ENCODE measurements at regions not wholly inside any gene's neighbourhood (a gene's known extent, or its start where the extent isn't known, plus 50 kb on each side); places are given as distances from the start of the nearest gene placed in this dataset.

DNA sequence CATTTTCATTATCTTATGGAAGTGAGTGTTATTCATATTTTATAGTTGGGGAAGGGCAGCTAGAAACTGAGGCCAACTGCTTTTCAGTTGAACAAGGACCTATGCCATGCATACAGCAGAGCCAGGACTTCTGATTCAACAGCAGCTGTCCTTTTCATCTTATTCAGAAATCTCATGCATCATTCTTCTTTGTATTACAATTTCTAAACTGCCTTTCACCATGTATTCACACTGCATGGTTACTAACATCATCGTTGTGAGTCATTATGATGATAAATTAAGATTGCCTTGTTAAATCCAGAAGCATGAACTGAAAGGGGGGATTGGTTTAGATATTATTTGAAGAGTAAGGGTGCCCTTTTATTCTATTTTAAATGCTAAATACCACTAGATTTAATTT lies 1470.1 kb upstream of the GOT2 start (continued):
- TF ChIP-seq, protein P1, sequence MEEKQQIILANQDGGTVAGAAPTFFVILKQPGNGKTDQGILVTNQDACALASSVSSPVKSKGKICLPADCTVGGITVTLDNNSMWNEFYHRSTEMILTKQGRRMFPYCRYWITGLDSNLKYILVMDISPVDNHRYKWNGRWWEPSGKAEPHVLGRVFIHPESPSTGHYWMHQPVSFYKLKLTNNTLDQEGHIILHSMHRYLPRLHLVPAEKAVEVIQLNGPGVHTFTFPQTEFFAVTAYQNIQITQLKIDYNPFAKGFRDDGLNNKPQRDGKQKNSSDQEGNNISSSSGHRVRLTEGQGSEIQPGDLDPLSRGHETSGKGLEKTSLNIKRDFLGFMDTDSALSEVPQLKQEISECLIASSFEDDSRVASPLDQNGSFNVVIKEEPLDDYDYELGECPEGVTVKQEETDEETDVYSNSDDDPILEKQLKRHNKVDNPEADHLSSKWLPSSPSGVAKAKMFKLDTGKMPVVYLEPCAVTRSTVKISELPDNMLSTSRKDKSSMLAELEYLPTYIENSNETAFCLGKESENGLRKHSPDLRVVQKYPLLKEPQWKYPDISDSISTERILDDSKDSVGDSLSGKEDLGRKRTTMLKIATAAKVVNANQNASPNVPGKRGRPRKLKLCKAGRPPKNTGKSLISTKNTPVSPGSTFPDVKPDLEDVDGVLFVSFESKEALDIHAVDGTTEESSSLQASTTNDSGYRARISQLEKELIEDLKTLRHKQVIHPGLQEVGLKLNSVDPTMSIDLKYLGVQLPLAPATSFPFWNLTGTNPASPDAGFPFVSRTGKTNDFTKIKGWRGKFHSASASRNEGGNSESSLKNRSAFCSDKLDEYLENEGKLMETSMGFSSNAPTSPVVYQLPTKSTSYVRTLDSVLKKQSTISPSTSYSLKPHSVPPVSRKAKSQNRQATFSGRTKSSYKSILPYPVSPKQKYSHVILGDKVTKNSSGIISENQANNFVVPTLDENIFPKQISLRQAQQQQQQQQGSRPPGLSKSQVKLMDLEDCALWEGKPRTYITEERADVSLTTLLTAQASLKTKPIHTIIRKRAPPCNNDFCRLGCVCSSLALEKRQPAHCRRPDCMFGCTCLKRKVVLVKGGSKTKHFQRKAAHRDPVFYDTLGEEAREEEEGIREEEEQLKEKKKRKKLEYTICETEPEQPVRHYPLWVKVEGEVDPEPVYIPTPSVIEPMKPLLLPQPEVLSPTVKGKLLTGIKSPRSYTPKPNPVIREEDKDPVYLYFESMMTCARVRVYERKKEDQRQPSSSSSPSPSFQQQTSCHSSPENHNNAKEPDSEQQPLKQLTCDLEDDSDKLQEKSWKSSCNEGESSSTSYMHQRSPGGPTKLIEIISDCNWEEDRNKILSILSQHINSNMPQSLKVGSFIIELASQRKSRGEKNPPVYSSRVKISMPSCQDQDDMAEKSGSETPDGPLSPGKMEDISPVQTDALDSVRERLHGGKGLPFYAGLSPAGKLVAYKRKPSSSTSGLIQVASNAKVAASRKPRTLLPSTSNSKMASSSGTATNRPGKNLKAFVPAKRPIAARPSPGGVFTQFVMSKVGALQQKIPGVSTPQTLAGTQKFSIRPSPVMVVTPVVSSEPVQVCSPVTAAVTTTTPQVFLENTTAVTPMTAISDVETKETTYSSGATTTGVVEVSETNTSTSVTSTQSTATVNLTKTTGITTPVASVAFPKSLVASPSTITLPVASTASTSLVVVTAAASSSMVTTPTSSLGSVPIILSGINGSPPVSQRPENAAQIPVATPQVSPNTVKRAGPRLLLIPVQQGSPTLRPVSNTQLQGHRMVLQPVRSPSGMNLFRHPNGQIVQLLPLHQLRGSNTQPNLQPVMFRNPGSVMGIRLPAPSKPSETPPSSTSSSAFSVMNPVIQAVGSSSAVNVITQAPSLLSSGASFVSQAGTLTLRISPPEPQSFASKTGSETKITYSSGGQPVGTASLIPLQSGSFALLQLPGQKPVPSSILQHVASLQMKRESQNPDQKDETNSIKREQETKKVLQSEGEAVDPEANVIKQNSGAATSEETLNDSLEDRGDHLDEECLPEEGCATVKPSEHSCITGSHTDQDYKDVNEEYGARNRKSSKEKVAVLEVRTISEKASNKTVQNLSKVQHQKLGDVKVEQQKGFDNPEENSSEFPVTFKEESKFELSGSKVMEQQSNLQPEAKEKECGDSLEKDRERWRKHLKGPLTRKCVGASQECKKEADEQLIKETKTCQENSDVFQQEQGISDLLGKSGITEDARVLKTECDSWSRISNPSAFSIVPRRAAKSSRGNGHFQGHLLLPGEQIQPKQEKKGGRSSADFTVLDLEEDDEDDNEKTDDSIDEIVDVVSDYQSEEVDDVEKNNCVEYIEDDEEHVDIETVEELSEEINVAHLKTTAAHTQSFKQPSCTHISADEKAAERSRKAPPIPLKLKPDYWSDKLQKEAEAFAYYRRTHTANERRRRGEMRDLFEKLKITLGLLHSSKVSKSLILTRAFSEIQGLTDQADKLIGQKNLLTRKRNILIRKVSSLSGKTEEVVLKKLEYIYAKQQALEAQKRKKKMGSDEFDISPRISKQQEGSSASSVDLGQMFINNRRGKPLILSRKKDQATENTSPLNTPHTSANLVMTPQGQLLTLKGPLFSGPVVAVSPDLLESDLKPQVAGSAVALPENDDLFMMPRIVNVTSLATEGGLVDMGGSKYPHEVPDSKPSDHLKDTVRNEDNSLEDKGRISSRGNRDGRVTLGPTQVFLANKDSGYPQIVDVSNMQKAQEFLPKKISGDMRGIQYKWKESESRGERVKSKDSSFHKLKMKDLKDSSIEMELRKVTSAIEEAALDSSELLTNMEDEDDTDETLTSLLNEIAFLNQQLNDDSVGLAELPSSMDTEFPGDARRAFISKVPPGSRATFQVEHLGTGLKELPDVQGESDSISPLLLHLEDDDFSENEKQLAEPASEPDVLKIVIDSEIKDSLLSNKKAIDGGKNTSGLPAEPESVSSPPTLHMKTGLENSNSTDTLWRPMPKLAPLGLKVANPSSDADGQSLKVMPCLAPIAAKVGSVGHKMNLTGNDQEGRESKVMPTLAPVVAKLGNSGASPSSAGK (IDR thresholded peaks at IDR 0.05) = no peak
- no peak for TF ChIP-seq KLF6 (CRISPR knock-in tag; IDR thresholded peaks at IDR 0.05; ENCODE audit: borderline replicate concordance)
- TF ChIP-seq ZNF507 (tag; conservative IDR thresholded peaks at IDR 0.05) = no peak
